Stimulated activated CD8-positive, alpha-beta memory T cell treated with anti-CD3 and anti-CD28 coated beads, Interleukin-4, amount 100 ng/mL, for 4 hours (primary cell): ENCODE measurements at regions not wholly inside any gene's neighbourhood (a gene's known extent, or its start where the extent isn't known, plus 50 kb on each side); places are given as distances from the start of the nearest gene placed in this dataset.

Experiments used
- DNase-seq, 2 donors: peaks; one replicate each; pipeline ENCODE4 v3.0.0-alpha.2; 2020; ENCODE audit warnings: low read depth in 2 of 2, low spot score in 1 of 2

- DNase-seq: no peak
These were observed 53.6 kb upstream of the NT5E start for GRCh38 chr6:85396159-85396808.

- DNase-seq: no peak
These were observed 54.1 kb upstream of the NT5E start for GRCh38 chr6:85395746-85396145.

- no peak for DNase-seq
These were observed 54.9 kb upstream of the NT5E start for GRCh38 chr6:85394853-85395538.

GRCh38 chr6:85394199-85394598, 55.7 kb upstream of the NT5E start:
- DNase-seq: no peak

GRCh38 chr6:85392379-85392778, 57.5 kb upstream of the NT5E start:
- no peak for DNase-seq

- DNase-seq: no peak
These were observed 59.1 kb upstream of the NT5E start for GRCh38 chr6:85390775-85391174.

GRCh38 chr6:85390105-85390728, 59.7 kb upstream of the NT5E start:
- no peak for DNase-seq

- DNase-seq: no peak
These were observed 60.6 kb upstream of the NT5E start for GRCh38 chr6:85389151-85389797.

GRCh38 chr6:85388531-85388930, 61.4 kb upstream of the NT5E start:
- no peak for DNase-seq

- no peak for DNase-seq
These were observed 64.1 kb upstream of the NT5E start for GRCh38 chr6:85385636-85386315.

GRCh38 chr6:85383042-85383441, 66.8 kb upstream of the NT5E start:
- DNase-seq: no peak

GRCh38 chr6:85382541-85382940, 67.3 kb upstream of the NT5E start:
- DNase-seq: no peak

GRCh38 chr6:85372915-85373270, 77.0 kb upstream of the NT5E start:
- no peak for DNase-seq

- DNase-seq: no peak
These were observed 77.5 kb upstream of the NT5E start for GRCh38 chr6:85372188-85372914.

- DNase-seq: no peak
These were observed 81.3 kb upstream of the NT5E start for GRCh38 chr6:85368631-85369030.

GRCh38 chr6:85364344-85364743, 85.5 kb upstream of the NT5E start:
- DNase-seq: no peak

- DNase-seq: no peak
These were observed 86.0 kb upstream of the NT5E start for GRCh38 chr6:85363870-85364269.

GRCh38 chr6:85362652-85363310, 87.1 kb upstream of the NT5E start:
- DNase-seq: no peak

- no peak for DNase-seq
These were observed 88.3 kb upstream of the NT5E start for GRCh38 chr6:85361643-85362014.
